Upper lobe of left lung (tissue), 4 donors: ENCODE measurements at regions not wholly inside any gene's neighbourhood (a gene's known extent, or its start where the extent isn't known, plus 50 kb on each side); places are given as distances from the start of the nearest gene placed in this dataset.
"Not testable (repeated sequence)": the region's sequence is repeated elsewhere in the genome, so short reads cannot be mapped to it uniquely, and the experiment has no call there.

Experiments used
- CTCF ChIP-seq, 6 experiments: fragments of 450-650 bp in 4 of 6; fragments of 200-600 bp in 2 of 6; sonication (generic) in 2 of 6; IDR thresholded peaks; one replicate each; pipeline ENCODE4 v1.5.1; 2016 to 2019; ENCODE audit warnings: antibody characterized with exemption in 6 of 6
- EP300 ChIP-seq, 4 donors: sonication (generic); formaldehyde crosslinking; IDR thresholded peaks; one replicate each; pipeline ENCODE4 v1.5.1; 2017; ENCODE audit warnings: antibody characterized with exemption in 4 of 4, control low read depth in 2 of 4
- POLR2A ChIP-seq, 4 donors: fragments of 450-650 bp; IDR thresholded peaks; one replicate each; pipeline ENCODE4 v1.5.1; 2016 to 2017; ENCODE audit warnings: antibody characterized with exemption in 4 of 4, mild to moderate bottlenecking in 2 of 4
- POLR2AphosphoS5 ChIP-seq, 2 donors: sonication (generic); formaldehyde crosslinking; IDR thresholded peaks; one replicate each; pipeline ENCODE4 v1.5.1; 2017; ENCODE audit warnings: antibody characterized with exemption in 2 of 2

- TF ChIP-seq CTCF, POLR2A, POLR2AphosphoS5, EP300 (IDR thresholded peaks at IDR 0.05): not testable (repeated sequence)
These were observed 435.3 kb upstream of the STEAP1 start for GRCh38 chr7:89718941-89719340.
